SK-N-MC (cell line): ENCODE measurements at regions not wholly inside any gene's neighbourhood (a gene's known extent, or its start where the extent isn't known, plus 50 kb on each side); places are given as distances from the start of the nearest gene placed in this dataset.

ENCODE experiments used
- DNase-seq: peaks from one replicate; pipeline ENCODE4 v3.0.0-alpha.2; 2011; ENCODE audit warnings: low read depth, low spot score
- H3K27ac ChIP-seq: fragments of 200-600 bp; sonication (generic); 2 replicates; pipeline ENCODE4 v1.5.1; 2016; ENCODE audit warnings: mixed run types
- H3K36me3 ChIP-seq: fragments of 200-600 bp; sonication (generic); 2 replicates; pipeline ENCODE4 v1.6.1; 2017; ENCODE audit warnings: antibody characterized with exemption, low read length, mixed read lengths; ENCODE audit not compliant: insufficient read depth
- H3K4me3 ChIP-seq: fragments of 200-600 bp; sonication (generic); 2 replicates; pipeline ENCODE4 v1.5.1; 2016
- H3K9ac ChIP-seq: fragments of 200-600 bp; sonication (generic); 2 replicates; pipeline ENCODE4 v1.8.0; 2017; ENCODE audit warnings: mixed run types, mixed read lengths; ENCODE audit not compliant: insufficient read length
- H3K9me3 ChIP-seq: fragments of 200-600 bp; sonication (generic); 2 replicates; pipeline ENCODE4 v1.6.1; 2017; ENCODE audit warnings: low read depth, mild to moderate bottlenecking, antibody characterized with exemption, low read length, moderate library complexity, mixed read lengths
- EZH2 ChIP-seq: fragments of 200-600 bp; sonication (generic); IDR thresholded peaks from one replicate; pipeline ENCODE4 v1.6.1; 2017; ENCODE audit warnings: antibody characterized with exemption
- FOXP2 ChIP-seq: optimal IDR thresholded peaks from 2 replicates; pipeline ENCODE3; 2011; ENCODE audit warnings: mild to moderate bottlenecking, moderate library complexity; ENCODE audit not compliant: insufficient read depth; ENCODE audit errors: extremely low read length, control extremely low read depth
- POLR2AphosphoS5 ChIP-seq: IDR thresholded peaks from 2 replicates; pipeline ENCODE4 v1.6.1; 2012; ENCODE audit warnings: mild to moderate bottlenecking, low read depth, low read length, borderline replicate concordance

DNA sequence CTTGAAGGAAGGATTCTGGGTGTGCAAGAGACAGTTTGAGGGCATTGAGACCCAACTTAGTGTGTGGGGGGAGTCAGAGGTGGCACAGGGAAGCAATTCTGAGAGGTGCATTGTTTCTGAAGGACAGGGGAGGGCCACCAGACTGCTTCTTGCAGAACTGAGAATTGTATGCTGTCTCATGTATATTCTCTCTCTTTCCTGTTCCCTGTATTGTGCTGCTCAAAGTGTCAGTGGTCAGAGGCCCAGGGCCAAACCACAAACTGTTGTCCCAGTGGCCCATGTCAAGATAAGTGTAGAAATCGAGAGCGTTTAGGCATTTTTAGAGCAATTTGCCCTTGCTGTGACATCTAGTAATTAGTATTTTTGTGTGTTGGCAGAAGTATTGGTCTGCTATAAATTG, 567.1 kb downstream of the EDEM1 start:
- H3K4me3 ChIP-seq = no peak overlapping the region
- no peaks in the 10 kb centered on the region for H3K9me3 ChIP-seq
- no peaks in the 10 kb centered on the region for H3K36me3 ChIP-seq
- no peak overlapping the region for H3K9ac ChIP-seq
- H3K27ac ChIP-seq = no peak overlapping the region
- no peak for DNase-seq
- TF ChIP-seq FOXP2 = no peak
- no peak for TF ChIP-seq POLR2AphosphoS5
- no peak for TF ChIP-seq EZH2

DNA sequence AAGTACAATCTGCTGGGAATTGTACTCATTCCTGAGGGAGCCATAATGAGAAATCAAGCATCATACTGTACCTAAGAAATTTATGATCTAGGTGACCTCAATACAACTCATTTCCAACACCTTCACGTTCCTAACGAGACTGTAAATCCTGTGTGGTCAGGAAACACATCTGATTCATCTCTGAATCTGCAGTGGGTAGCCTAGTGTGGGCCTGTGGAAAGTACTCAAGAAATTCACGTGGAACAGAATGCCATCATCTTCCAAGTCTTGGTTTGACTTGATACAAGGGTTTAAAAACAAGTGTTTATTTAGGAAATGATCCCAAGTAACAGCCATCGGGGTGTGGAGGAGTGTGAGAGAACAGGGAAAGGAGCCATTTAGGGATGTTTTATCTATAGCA, 568.9 kb downstream of the EDEM1 start:
- Histone ChIP-seq H3K9ac (no peak overlapping the region), H3K4me3 (no peak overlapping the region), H3K9me3 (no peaks in the 10 kb centered on the region), H3K36me3 (no peaks in the 10 kb centered on the region), H3K27ac (no peak overlapping the region)
- DNase-seq = no peak
- TF ChIP-seq FOXP2 (no peak), EZH2 (no peak), POLR2AphosphoS5 (no peak)

DNA sequence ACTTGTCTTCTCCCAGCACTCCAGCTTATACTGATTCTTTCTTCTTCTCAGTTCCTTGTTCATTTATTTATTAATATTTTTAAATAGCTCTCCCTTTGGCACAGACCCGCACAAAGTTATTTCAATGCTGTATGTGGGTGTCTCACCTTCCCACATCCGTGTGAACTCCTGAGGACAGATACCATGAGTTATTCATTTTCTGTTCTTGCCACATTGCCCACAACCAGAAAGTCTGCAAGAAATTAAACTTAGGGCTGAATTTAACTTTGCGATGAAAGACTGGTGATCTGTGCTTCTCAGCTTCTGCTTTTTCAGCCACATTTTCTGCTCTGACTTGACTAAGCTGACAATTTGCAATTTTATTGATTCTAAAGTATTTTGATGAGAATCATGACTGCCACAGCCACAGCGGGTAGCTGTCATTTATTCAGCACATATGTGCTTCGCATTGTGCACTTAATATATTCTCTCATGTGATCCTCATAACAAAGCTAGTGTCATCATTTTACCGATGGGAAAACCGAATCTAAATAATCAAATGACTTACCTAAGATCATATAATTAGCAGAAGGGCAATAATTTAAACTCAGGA, 569.8 kb downstream of the EDEM1 start:
- no peak overlapping the region for H3K4me3 ChIP-seq
- no peaks in the 10 kb centered on the region for H3K36me3 ChIP-seq
- TF ChIP-seq POLR2AphosphoS5 (no peak), FOXP2 (no peak), EZH2 (no peak)
- DNase-seq = no peak
- no peak overlapping the region for H3K9ac ChIP-seq
- H3K9me3 ChIP-seq = no peaks in the 10 kb centered on the region
- H3K27ac ChIP-seq = no peak overlapping the region

DNA sequence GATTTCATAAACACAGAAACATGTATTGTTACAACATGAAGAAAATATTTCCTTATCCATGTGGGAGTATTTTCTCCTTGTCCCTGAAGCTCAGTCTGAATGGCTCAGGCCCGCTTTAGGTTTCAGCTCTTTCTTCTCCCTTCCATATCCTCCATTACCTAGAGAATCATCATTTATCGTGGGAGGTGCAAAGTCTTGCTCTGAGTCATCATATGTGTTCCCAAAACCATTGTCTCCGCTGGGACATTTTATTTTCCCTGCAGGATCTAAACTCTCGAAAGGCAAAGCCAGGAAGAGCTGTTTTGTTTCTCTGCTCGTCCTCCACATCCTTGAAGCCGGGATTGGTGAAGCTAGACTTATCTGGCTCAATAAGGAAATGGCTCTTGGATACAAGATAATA, 571.2 kb downstream of the EDEM1 start:
- DNase-seq = no peak
- no peak for TF ChIP-seq POLR2AphosphoS5
- no peak for TF ChIP-seq EZH2
- TF ChIP-seq FOXP2 = no peak
- Histone ChIP-seq H3K27ac (no peak overlapping the region), H3K36me3 (no peaks in the 10 kb centered on the region), H3K9ac (no peak overlapping the region), H3K4me3 (no peak overlapping the region), H3K9me3 (no peaks in the 10 kb centered on the region)

DNA sequence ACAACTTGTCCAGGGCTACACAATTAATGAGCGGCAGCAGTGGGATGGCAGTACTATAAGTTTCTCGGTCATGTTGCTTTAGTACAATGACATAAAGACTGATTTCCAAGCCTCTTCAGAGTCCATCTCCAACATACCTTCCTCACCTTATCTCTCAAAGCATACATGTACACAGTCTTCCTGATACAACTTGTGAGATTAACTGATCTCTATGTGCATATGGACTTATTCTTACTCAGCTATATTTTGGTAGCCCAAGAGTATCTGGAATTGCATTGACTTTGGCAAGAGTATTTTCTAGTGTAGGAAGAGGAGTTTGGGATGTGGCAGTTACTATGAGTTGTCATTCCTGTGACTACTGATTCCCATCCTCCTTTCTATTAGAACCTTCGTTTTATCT, 575.0 kb downstream of the EDEM1 start:
- Histone ChIP-seq H3K9me3 (no peaks in the 10 kb centered on the region), H3K27ac (no peak overlapping the region), H3K9ac (no peak overlapping the region), H3K36me3 (no peaks in the 10 kb centered on the region), H3K4me3 (no peak overlapping the region)
- DNase-seq = no peak
- TF ChIP-seq POLR2AphosphoS5 = no peak
- TF ChIP-seq EZH2 = no peak
- no peak for TF ChIP-seq FOXP2

DNA sequence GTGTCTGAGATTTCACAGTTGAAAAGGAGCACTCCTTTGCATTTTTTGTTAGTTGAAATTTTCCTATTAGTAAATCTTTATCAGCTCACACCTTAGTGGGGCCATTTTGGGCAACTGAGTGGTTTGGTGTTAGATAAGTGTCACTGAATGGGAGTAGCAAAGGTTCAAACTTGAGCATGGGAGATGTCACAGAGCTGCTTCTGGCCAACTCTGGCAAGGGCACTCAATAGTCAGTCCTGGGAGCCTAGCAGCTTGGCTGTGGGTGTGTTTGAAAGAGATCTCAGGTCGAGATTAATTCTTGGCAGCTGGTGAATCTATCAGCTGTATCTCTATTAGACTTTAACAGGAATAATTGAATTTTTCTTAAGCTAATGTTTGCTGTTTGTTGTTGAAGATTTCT, 579.3 kb downstream of the EDEM1 start:
- TF ChIP-seq POLR2AphosphoS5 (no peak), FOXP2 (no peak), EZH2 (no peak)
- Histone ChIP-seq H3K9ac (no peak overlapping the region), H3K9me3 (no peaks in the 10 kb centered on the region), H3K36me3 (no peaks in the 10 kb centered on the region), H3K27ac (no peak overlapping the region), H3K4me3 (no peak overlapping the region)
- no peak for DNase-seq

DNA sequence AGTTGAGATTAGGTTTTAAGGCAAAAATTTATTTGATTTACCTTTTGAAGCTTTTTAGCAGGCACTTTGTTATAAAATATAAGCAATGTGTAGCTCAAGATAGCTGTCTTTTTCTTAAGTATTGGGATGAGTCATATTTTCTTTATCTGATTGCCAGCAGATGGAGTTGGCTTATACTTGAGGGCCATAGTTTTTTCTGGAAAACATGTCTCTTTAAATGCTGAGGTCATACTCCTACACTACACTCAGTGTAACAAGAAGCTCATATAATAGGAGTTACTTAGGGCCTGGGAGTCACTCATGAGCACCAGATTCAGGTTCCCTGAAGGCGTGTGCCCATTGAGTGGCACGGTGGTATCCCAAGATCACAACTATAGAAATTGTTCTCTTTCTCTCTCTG, 579.8 kb downstream of the EDEM1 start:
- Histone ChIP-seq H3K9ac (no peak overlapping the region), H3K36me3 (no peaks in the 10 kb centered on the region), H3K9me3 (no peaks in the 10 kb centered on the region), H3K4me3 (no peak overlapping the region), H3K27ac (no peak overlapping the region)
- TF ChIP-seq FOXP2 (no peak), POLR2AphosphoS5 (no peak), EZH2 (no peak)
- DNase-seq = no peak

DNA sequence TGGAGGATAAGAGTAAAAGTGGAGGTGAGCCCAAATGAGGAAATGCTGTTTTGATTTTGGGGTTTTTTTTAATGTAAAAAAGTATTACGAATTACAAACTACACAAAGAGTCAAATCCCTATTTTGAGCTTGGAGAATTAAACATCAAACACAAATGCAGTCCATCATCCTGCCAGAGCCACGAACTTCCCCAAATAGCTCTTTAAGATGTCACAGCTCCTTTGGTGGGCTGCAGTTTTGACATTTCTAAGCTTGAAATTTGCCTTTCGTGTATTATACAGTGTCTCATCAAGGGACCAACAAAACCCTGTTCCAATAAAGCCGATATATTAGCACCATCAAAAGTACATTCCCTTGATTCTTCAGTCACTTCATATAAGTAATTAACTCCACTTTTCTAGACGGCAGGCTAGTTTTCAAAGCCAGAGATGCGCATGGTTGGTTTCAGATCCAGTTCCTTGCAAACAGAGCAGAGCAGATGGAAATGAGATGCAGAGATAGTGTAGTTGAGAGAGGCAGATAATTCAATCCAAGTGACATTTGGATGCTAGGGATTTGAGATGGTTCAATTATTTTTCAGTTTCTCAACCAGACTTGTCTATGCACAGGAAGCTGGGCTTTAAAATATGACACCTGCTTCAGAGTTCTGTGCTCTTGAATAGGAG, 580.9 kb downstream of the EDEM1 start:
- DNase-seq = no peak
- no peak overlapping the region for H3K4me3 ChIP-seq
- TF ChIP-seq EZH2 (no peak), FOXP2 (no peak), POLR2AphosphoS5 (no peak)
- no peak overlapping the region for H3K9ac ChIP-seq
- no peak overlapping the region for H3K27ac ChIP-seq
- no peaks in the 10 kb centered on the region for H3K36me3 ChIP-seq
- H3K9me3 ChIP-seq = no peaks in the 10 kb centered on the region

DNA sequence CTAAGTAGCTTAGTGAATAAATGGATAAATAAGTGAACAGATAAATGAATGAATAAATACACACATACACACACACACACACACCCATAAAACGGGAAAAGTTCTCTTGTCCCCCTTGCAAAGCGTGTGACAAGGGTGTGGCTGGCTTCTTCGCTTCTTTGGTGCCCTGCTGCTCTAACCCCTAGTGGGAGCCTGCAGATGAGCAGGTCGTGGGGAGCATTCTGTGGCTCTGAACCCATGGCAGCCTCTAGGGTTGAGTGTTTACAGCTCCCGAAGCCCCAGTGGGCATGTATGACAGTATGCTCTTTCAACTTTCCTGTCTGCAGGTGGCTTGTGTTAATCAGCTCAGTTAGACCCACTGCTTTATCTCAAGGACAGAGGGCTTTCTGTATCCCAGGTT, 582.3 kb downstream of the EDEM1 start:
- H3K9me3 ChIP-seq = no peaks in the 10 kb centered on the region
- no peak for DNase-seq
- no peak overlapping the region for H3K27ac ChIP-seq
- no peak for TF ChIP-seq FOXP2
- no peak for TF ChIP-seq POLR2AphosphoS5
- no peak for TF ChIP-seq EZH2
- H3K4me3 ChIP-seq = no peak overlapping the region
- no peak overlapping the region for H3K9ac ChIP-seq
- H3K36me3 ChIP-seq = no peaks in the 10 kb centered on the region
